K562 (cell line): ENCODE measurements at regions not wholly inside any gene's neighbourhood (a gene's known extent, or its start where the extent isn't known, plus 50 kb on each side); places are given as distances from the start of the nearest gene placed in this dataset.

Experiments used
- ATAC-seq: fragments of 200-7000 bp; cut with Tn5 transposase; 3 replicates; pipeline ENCODE4 v1.9.1; 2020; ENCODE audit warnings: moderate library complexity
- BruUV-seq: library from RNA; stranded (reverse); fragments of 400-500 nt; replicated peaks from 2 replicates; lab custom pipeline; 2021; lab: Mats Ljungman, UMichigan
- CTCF ChIA-PET: fragments of 300-600 bp; formaldehyde crosslinking; extraction: SDS; loops from one replicate; lab custom pipeline; 2021; ENCODE audit warnings: low intra/inter-chr PET ratio; lab: Yijun Ruan, JAX
- POLR2A ChIA-PET: fragments of 300-600, 350-650 bp; sonication (Branson Sonifier 250); formaldehyde crosslinking; extraction: SDS; loops from one replicate; lab custom pipeline; 2021; ENCODE audit warnings: antibody characterized with exemption, inconsistent platforms; lab: Yijun Ruan, JAX
- DNase-seq, 4 experiments: peaks; one replicate each; pipeline versions ENCODE4 v3.0.0 to v3.0.0-alpha.2; 2011 to 2018; ENCODE audit warnings: low spot score in 3 of 4, mixed read lengths in 3 of 4; ENCODE audit errors: extremely low read depth in 1 of 4
- FAIRE-seq: peaks from 2 replicates; lab custom pipeline; 2011; peaks lifted over from hg19 to GRCh38; lab: Jason Lieb, UNC
- H2AFZ ChIP-seq: 2 replicates; pipeline ENCODE4 v1.6.0; 2011; ENCODE audit warnings: low read depth, low read length, control low read depth, inconsistent platforms
- H3K27ac ChIP-seq: fragments of 200-600 bp; 3 replicates; pipeline ENCODE4 v1.8.0; 2011; ENCODE audit warnings: low read depth, mild to moderate bottlenecking, control low read depth, inconsistent platforms, low read length, moderate library complexity, mixed read lengths; ENCODE audit errors: extremely low read depth
- H3K27me3 ChIP-seq, 2 experiments: fragments of 300-600 bp in 1 of 2; 2 replicates in 1 of 2; 3 replicates in 1 of 2; pipeline versions ENCODE4 v1.6.0 to v1.8.0; 2011; ENCODE audit warnings: inconsistent platforms in 2 of 2, low read length in 2 of 2, mild to moderate bottlenecking in 1 of 2, mixed read lengths in 1 of 2, moderate library complexity in 1 of 2; ENCODE audit not compliant: control insufficient read depth in 2 of 2, insufficient read depth in 2 of 2
- H3K36me3 ChIP-seq: fragments of 300-600 bp; 3 replicates; pipeline ENCODE4 v1.8.0; 2011; ENCODE audit warnings: mild to moderate bottlenecking, low read length, inconsistent platforms; ENCODE audit not compliant: control insufficient read depth, insufficient read depth
- H3K4me1 ChIP-seq, 2 experiments: fragments of 200-600 bp in 1 of 2; replicated peaks in 1 of 2; 2 replicates in 1 of 2; 3 replicates in 1 of 2; pipeline versions ENCODE4 v1.5.1 to v1.8.0; 2011; ENCODE audit warnings: inconsistent platforms in 2 of 2, low read length in 2 of 2, mild to moderate bottlenecking in 1 of 2, mixed read lengths in 1 of 2, moderate library complexity in 1 of 2; ENCODE audit not compliant: control insufficient read depth in 2 of 2, insufficient read depth in 2 of 2
- H3K4me2 ChIP-seq: 2 replicates; pipeline ENCODE4 v1.6.1; 2011; ENCODE audit warnings: low read length, control low read depth, inconsistent platforms, mixed read lengths; ENCODE audit not compliant: insufficient read depth
- H3K4me3 ChIP-seq: fragments of 200-600 bp; sonication (generic), shearing (Covaris generic); 2 replicates; pipeline ENCODE4 v1.5.1; 2016; ENCODE audit warnings: control low read depth, inconsistent platforms
- H3K79me2 ChIP-seq: fragments of 200-600 bp; 3 replicates; pipeline ENCODE4 v1.8.0; 2011; ENCODE audit warnings: low read length, inconsistent platforms; ENCODE audit not compliant: control insufficient read depth, insufficient read depth
- H3K9ac ChIP-seq, 2 experiments: 2 replicates each; pipeline versions ENCODE4 v1.6.0 to v1.6.1; 2011; ENCODE audit warnings: low read depth in 2 of 2, low read length in 2 of 2, control low read depth in 1 of 2, inconsistent platforms in 1 of 2, mild to moderate bottlenecking in 1 of 2, mixed read lengths in 1 of 2; ENCODE audit not compliant: insufficient read depth in 1 of 2
- H3K9me1 ChIP-seq: one replicate; pipeline ENCODE4 v1.6.0; 2011; ENCODE audit warnings: inconsistent platforms, mild to moderate bottlenecking, low read length, moderate library complexity; ENCODE audit not compliant: control insufficient read depth, insufficient read depth
- H3K9me3 ChIP-seq: replicated peaks from 2 replicates; pipeline ENCODE4 v1.5.1; 2011; ENCODE audit warnings: low read depth, low read length, inconsistent platforms; ENCODE audit not compliant: control insufficient read depth, insufficient read depth
- H4K20me1 ChIP-seq: replicated peaks from 2 replicates; pipeline ENCODE4 v1.6.1; 2011; ENCODE audit warnings: low read length, inconsistent platforms, mixed read lengths; ENCODE audit not compliant: control insufficient read depth, insufficient read depth
- FOXJ2 ChIP-seq: fragments of 200-800 bp; sonication (Bioruptor generic); IDR thresholded peaks from 2 replicates; pipeline ENCODE4 v1.6.1; 2016; ENCODE audit warnings: missing genetic modification characterization, missing compliant biosample characterization
- MECOM ChIP-seq: fragments of 250-450 bp; sonication (Bioruptor Pico); IDR thresholded peaks from 2 replicates; pipeline ENCODE4 v1.8.0; 2022; ENCODE audit warnings: inconsistent platforms
- PTBP1 ChIP-seq: fragments of 200-400 bp; formaldehyde crosslinking; IDR thresholded peaks from 2 replicates; pipeline ENCODE4 v1.6.1; 2017; ENCODE audit warnings: low read depth, low read length
- ZC3H11A ChIP-seq: IDR thresholded peaks from 2 replicates; pipeline ENCODE4 v1.6.1; 2012; ENCODE audit warnings: low read depth, low read length, improper control_type of control experiment
- WGBS: fragments of 100-300 bp; shearing (Covaris generic); methylation state at CpG from one replicate; pipeline ENCODE4 v1.1.6; 2016; ENCODE audit warnings: low coverage, mixed read lengths; ENCODE audit not compliant: insufficient coverage; ENCODE audit errors: missing lambda C conversion rate; 5-methylcytosine and 5-hydroxymethylcytosine counted together
- in situ Hi-C: fragments of 300-500 bp; cut with MboI; formaldehyde crosslinking; loops from 4 replicates; pipeline ENCODE4 v1.15.0; 2018; ENCODE audit warnings: inconsistent platforms, mixed read lengths
- intact Hi-C: fragments of 100-400 bp; cut with micrococcal nuclease; formaldehyde crosslinking; loops from 2 replicates; pipeline ENCODE4 v1.14.2; 2022
- TF ChIP-seq, protein P1 (sequence below): fragments of 450-650 bp; IDR thresholded peaks from 2 replicates; pipeline ENCODE4 v1.6.1; 2018; ENCODE audit not compliant: partially characterized antibody
- TF ChIP-seq, protein P2 (sequence below): fragments of 250-450 bp; sonication (Bioruptor Pico); IDR thresholded peaks from 2 replicates; pipeline ENCODE4 v1.5.0; 2021

DNA sequence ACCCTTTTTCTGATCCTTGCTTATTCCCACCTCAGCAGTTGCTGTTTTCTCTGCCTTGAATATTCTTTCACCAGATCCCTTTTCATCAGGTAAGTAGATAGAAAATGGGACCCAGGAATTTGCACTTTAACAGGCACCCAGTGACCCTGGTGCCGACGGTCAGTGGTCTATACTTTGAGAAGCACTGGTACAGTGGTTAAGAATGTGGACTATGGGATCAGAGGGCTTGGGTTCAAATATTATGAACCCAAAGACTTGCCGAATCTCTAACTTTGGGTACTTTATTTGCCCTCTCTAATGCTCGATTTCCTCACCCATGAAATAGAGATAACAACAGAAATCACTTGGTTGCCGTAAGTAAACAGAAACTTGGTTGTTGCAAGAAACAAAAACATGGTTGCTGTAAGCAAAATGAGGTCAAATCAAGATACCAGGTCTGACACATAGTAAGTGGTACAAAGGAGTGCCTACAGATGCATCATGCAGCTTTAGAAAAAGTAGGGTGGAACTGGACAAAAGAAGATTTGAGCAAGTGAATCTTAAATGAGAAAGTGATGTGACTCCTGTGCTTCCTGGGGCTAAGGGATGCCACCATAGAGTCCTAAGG, 69.5 kb upstream of the GLS start:
- in situ Hi-C loops: no loop called here
- CTCF ChIA-PET: no interaction called here
- TF ChIP-seq, protein P1, sequence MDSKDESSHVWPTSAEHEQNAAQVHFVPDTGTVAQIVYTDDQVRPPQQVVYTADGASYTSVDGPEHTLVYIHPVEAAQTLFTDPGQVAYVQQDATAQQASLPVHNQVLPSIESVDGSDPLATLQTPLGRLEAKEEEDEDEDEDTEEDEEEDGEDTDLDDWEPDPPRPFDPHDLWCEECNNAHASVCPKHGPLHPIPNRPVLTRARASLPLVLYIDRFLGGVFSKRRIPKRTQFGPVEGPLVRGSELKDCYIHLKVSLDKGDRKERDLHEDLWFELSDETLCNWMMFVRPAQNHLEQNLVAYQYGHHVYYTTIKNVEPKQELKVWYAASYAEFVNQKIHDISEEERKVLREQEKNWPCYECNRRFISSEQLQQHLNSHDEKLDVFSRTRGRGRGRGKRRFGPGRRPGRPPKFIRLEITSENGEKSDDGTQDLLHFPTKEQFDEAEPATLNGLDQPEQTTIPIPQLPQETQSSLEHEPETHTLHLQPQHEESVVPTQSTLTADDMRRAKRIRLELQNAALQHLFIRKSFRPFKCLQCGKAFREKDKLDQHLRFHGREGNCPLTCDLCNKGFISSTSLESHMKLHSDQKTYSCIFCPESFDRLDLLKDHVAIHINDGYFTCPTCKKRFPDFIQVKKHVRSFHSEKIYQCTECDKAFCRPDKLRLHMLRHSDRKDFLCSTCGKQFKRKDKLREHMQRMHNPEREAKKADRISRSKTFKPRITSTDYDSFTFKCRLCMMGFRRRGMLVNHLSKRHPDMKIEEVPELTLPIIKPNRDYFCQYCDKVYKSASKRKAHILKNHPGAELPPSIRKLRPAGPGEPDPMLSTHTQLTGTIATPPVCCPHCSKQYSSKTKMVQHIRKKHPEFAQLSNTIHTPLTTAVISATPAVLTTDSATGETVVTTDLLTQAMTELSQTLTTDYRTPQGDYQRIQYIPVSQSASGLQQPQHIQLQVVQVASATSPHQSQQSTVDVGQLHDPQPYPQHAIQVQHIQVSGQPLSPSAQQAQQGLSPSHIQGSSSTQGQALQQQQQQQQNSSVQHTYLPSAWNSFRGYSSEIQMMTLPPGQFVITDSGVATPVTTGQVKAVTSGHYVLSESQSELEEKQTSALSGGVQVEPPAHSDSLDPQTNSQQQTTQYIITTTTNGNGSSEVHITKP: no peak
- no peak for TF ChIP-seq MECOM (CRISPR knock-in tag)
- TF ChIP-seq FOXJ2 (tag): peak; percentile 42; the same call in 1 of the 2 replicates
- TF ChIP-seq, protein P2, sequence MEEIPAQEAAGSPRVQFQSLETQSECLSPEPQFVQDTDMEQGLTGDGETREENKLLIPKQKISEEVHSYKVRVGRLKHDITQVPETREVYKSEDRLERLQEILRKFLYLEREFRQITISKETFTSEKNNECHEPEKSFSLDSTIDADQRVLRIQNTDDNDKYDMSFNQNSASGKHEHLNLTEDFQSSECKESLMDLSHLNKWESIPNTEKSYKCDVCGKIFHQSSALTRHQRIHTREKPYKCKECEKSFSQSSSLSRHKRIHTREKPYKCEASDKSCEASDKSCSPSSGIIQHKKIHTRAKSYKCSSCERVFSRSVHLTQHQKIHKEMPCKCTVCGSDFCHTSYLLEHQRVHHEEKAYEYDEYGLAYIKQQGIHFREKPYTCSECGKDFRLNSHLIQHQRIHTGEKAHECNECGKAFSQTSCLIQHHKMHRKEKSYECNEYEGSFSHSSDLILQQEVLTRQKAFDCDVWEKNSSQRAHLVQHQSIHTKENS (CRISPR knock-in tag): no peak
- TF ChIP-seq ZC3H11A: no peak
- no peak for TF ChIP-seq PTBP1

More for the DNA sequence above, 69.5 kb upstream of the GLS start:
- no peaks in the 10 kb centered on the region for H4K20me1 ChIP-seq
- H2AFZ ChIP-seq: no peak overlapping the region
- no peaks in the 10 kb centered on the region for H3K79me2 ChIP-seq
- ATAC-seq (no peak), DNase-seq (no peak), FAIRE-seq (no peak)
- H3K27me3 ChIP-seq: no peaks in the 10 kb centered on the region; a peak in 1 of 5 replicates
- H3K9ac ChIP-seq: no peak overlapping the region
- BruUV-seq: no TSS peak
- POLR2A ChIA-PET: no interaction called here
- intact Hi-C loops: no loop called here
- H3K4me1 ChIP-seq: no peaks in the 10 kb centered on the region
- H3K4me2 ChIP-seq: no peak overlapping the region
- no peaks in the 10 kb centered on the region for H3K9me3 ChIP-seq
- H3K27ac ChIP-seq: no peak overlapping the region
- H3K36me3 ChIP-seq: no peaks in the 10 kb centered on the region
- H3K4me3 ChIP-seq: no peak overlapping the region
- H3K9me1 ChIP-seq: no peaks in the 10 kb centered on the region
- WGBS: 7% methylated on average over 5 of the region's 5 CpGs
